ENCODE measurements at regions not wholly inside any gene's neighbourhood (a gene's known extent, or its start where the extent isn't known, plus 50 kb on each side); places are given as distances from the start of the nearest gene placed in this dataset.
"Not testable (repeated sequence)": the region's sequence is repeated elsewhere in the genome, so short reads cannot be mapped to it uniquely, and the experiment has no call there.

GRCh38 chr14:58961045-58961731, 227.3 kb upstream of the DAAM1 start:
- DNase-seq, result no peak

GRCh38 chr14:58963873-58964597, 224.4 kb upstream of the DAAM1 start:
- no peak for DNase-seq

- DNase-seq, result no peak
These were observed 223.9 kb upstream of the DAAM1 start for GRCh38 chr14:58964598-58964928.

- DNase-seq, result no peak
These were observed 222.9 kb upstream of the DAAM1 start for GRCh38 chr14:58965601-58966000.

- no peak for DNase-seq
These were observed 221.5 kb upstream of the DAAM1 start for GRCh38 chr14:58966997-58967396.

GRCh38 chr14:58969951-58970751, 218.3 kb upstream of the DAAM1 start:
- no peak for DNase-seq

- no peak for DNase-seq
These were observed 216.0 kb upstream of the DAAM1 start for GRCh38 chr14:58972233-58973017.

- no peak for DNase-seq
These were observed 211.1 kb upstream of the DAAM1 start for GRCh38 chr14:58977366-58977765.

GRCh38 chr14:58978343-58978742, 210.1 kb upstream of the DAAM1 start:
- DNase-seq, result no peak

- DNase-seq, result no peak
These were observed 209.1 kb upstream of the DAAM1 start for GRCh38 chr14:58979325-58979724.

- no peak for DNase-seq
These were observed 206.6 kb upstream of the DAAM1 start for GRCh38 chr14:58981840-58982239.

GRCh38 chr14:58985786-58986185, 202.7 kb upstream of the DAAM1 start:
- no peak for DNase-seq

GRCh38 chr14:58987591-58987990, 200.9 kb upstream of the DAAM1 start:
- DNase-seq, result no peak

- no peak for DNase-seq
These were observed 195.5 kb upstream of the DAAM1 start for GRCh38 chr14:58992935-58993334.

- DNase-seq, result no peak
These were observed 194.3 kb upstream of the DAAM1 start for GRCh38 chr14:58994130-58994529.

GRCh38 chr14:59004012-59004411, 184.5 kb upstream of the DAAM1 start:
- DNase-seq, result no peak

GRCh38 chr14:59006179-59006578, 182.3 kb upstream of the DAAM1 start:
- not testable (repeated sequence) for DNase-seq

GRCh38 chr14:59009967-59010366, 178.5 kb upstream of the DAAM1 start:
- no peak for DNase-seq

- no peak for DNase-seq
These were observed 174.7 kb upstream of the DAAM1 start for GRCh38 chr14:59013672-59014298.

- DNase-seq, result no peak
These were observed 173.0 kb upstream of the DAAM1 start for GRCh38 chr14:59015482-59015881.

- DNase-seq, result no peak
These were observed 171.0 kb upstream of the DAAM1 start for GRCh38 chr14:59017285-59017965.

GRCh38 chr14:59018460-59018859, 170.0 kb upstream of the DAAM1 start:
- DNase-seq, result no peak
